DND-41 (cell line): ENCODE measurements at regions not wholly inside any gene's neighbourhood (a gene's known extent, or its start where the extent isn't known, plus 50 kb on each side); places are given as distances from the start of the nearest gene placed in this dataset.

ENCODE experiments used
- ATAC-seq: fragments of 200-7000 bp; cut with Tn5 transposase; 3 replicates; pipeline ENCODE4 v1.9.1; 2021; ENCODE audit warnings: low read depth; ENCODE audit not compliant: insufficient read depth
- DNase-seq: peaks from one replicate; pipeline ENCODE4 v3.0.0-alpha.2; 2020
- H2AFZ ChIP-seq: 2 replicates; pipeline ENCODE4 v1.6.0; 2012; ENCODE audit warnings: low read depth, low read length
- H3K27ac ChIP-seq: 2 replicates; pipeline ENCODE4 v1.5.1; 2012; ENCODE audit warnings: low read length, inconsistent platforms
- H3K27me3 ChIP-seq: fragments of 200-600 bp; sonication (generic); 2 replicates; pipeline ENCODE4 v1.6.0; 2012; ENCODE audit warnings: low read length, mild to moderate bottlenecking, inconsistent platforms; ENCODE audit not compliant: insufficient read depth, poor library complexity
- H3K36me3 ChIP-seq: 2 replicates; pipeline ENCODE4 v1.5.1; 2012; ENCODE audit warnings: low read length, inconsistent platforms; ENCODE audit not compliant: insufficient read depth
- H3K4me1 ChIP-seq: 2 replicates; pipeline ENCODE4 v1.5.1; 2012; ENCODE audit warnings: mild to moderate bottlenecking, low read length; ENCODE audit not compliant: insufficient read depth
- H3K4me2 ChIP-seq: 2 replicates; pipeline ENCODE4 v1.6.0; 2012; ENCODE audit warnings: mild to moderate bottlenecking, moderate library complexity, low read length, inconsistent platforms; ENCODE audit not compliant: insufficient read depth
- H3K4me3 ChIP-seq, 2 experiments: fragments of 200-600 bp in 1 of 2; shearing (Covaris generic) in 1 of 2; 2 replicates each; pipeline ENCODE4 v1.5.1; 2012 to 2016; ENCODE audit warnings: inconsistent platforms in 2 of 2, low read length in 2 of 2, mild to moderate bottlenecking in 2 of 2, low read depth in 1 of 2, moderate library complexity in 1 of 2
- H3K79me2 ChIP-seq: 2 replicates; pipeline ENCODE4 v1.6.0; 2012; ENCODE audit warnings: low read length, inconsistent platforms; ENCODE audit not compliant: insufficient read depth
- H3K9ac ChIP-seq: 2 replicates; pipeline ENCODE4 v1.6.0; 2012; ENCODE audit warnings: low read depth, mild to moderate bottlenecking, inconsistent platforms, low read length, moderate library complexity
- H3K9me3 ChIP-seq: 2 replicates; pipeline ENCODE4 v1.5.1; 2012; ENCODE audit warnings: low read length, moderate library complexity, mild to moderate bottlenecking, inconsistent platforms; ENCODE audit not compliant: insufficient read depth, severe bottlenecking
- H4K20me1 ChIP-seq: 2 replicates; pipeline ENCODE4 v1.6.0; 2012; ENCODE audit warnings: low read length; ENCODE audit not compliant: insufficient read depth
- EZH2 ChIP-seq: IDR thresholded peaks from 3 replicates; pipeline ENCODE4 v1.6.1; 2012; ENCODE audit warnings: borderline replicate concordance, low read depth, mild to moderate bottlenecking, moderate library complexity, low read length, inconsistent platforms; ENCODE audit not compliant: severe bottlenecking
- TF ChIP-seq, protein P1 (sequence below): IDR thresholded peaks from 2 replicates; pipeline ENCODE4 v1.5.1; 2012; ENCODE audit warnings: borderline replicate concordance, low read length, moderate library complexity, mild to moderate bottlenecking; ENCODE audit not compliant: poor library complexity, severe bottlenecking; ENCODE audit errors: extremely low read depth

GRCh38 chr2:134122610-134123009 lies 131.3 kb upstream of the MGAT5 start:
- Histone ChIP-seq H3K9me3 (no peaks in the 10 kb centered on the region), H2AFZ (no peak overlapping the region), H3K27me3 (no peaks in the 10 kb centered on the region), H4K20me1 (peaks cover 63% of the 10 kb centered on the region), H3K4me1 (peaks cover 71% of the 10 kb centered on the region), H3K27ac (no peak overlapping the region), H3K36me3 (peaks cover 7% of the 10 kb centered on the region), H3K79me2 (peaks cover 79% of the 10 kb centered on the region), H3K4me2 (peak overlapping the region; percentile 94), H3K9ac (no peak overlapping the region; the same call in 1 of the 2 replicates), H3K4me3 (no peak overlapping the region)
- TF ChIP-seq, protein P1, sequence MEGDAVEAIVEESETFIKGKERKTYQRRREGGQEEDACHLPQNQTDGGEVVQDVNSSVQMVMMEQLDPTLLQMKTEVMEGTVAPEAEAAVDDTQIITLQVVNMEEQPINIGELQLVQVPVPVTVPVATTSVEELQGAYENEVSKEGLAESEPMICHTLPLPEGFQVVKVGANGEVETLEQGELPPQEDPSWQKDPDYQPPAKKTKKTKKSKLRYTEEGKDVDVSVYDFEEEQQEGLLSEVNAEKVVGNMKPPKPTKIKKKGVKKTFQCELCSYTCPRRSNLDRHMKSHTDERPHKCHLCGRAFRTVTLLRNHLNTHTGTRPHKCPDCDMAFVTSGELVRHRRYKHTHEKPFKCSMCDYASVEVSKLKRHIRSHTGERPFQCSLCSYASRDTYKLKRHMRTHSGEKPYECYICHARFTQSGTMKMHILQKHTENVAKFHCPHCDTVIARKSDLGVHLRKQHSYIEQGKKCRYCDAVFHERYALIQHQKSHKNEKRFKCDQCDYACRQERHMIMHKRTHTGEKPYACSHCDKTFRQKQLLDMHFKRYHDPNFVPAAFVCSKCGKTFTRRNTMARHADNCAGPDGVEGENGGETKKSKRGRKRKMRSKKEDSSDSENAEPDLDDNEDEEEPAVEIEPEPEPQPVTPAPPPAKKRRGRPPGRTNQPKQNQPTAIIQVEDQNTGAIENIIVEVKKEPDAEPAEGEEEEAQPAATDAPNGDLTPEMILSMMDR = peak; percentile 21
- no peak for TF ChIP-seq EZH2
- ATAC-seq (no peak), DNase-seq (no peak)

DNA sequence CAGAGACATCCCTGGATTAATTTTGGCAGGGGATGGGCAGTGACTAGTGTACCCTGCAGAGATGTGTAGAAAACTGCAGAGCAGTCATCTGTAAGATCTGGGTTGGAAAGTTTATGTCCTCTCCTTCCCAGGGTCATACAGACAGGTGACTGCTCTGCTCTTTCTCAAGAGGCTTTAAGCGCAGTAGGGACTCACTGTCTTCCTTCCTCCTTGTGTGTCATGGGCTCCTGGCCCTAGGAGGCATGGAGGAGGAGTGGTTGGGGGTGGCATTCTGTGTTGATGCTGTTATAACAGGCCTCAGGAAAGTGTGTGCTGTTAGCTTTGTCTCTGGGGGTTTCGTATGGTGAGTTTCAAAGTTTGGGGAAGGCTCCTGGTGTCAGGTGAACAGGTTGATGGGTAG lies 130.5 kb upstream of the MGAT5 start:
- peaks cover 86% of the 10 kb centered on the region for H3K79me2 ChIP-seq
- H3K36me3 ChIP-seq = peaks cover 7% of the 10 kb centered on the region
- H4K20me1 ChIP-seq = peaks cover 70% of the 10 kb centered on the region
- no peak for DNase-seq
- peak overlapping the region; percentile 94; the same call in 1 of the 2 replicates for H3K4me2 ChIP-seq
- no peak for ATAC-seq
- H3K9me3 ChIP-seq = no peaks in the 10 kb centered on the region
- TF ChIP-seq, protein P1 = no peak
- TF ChIP-seq EZH2 = no peak
- peaks cover 64% of the 10 kb centered on the region for H3K4me1 ChIP-seq
- H3K4me3 ChIP-seq = no peak overlapping the region
- no peak overlapping the region for H2AFZ ChIP-seq
- H3K27me3 ChIP-seq = no peaks in the 10 kb centered on the region
- peak overlapping the region; percentile 18; the same call in 1 of the 2 replicates for H3K27ac ChIP-seq
- H3K9ac ChIP-seq = no peak overlapping the region

DNA sequence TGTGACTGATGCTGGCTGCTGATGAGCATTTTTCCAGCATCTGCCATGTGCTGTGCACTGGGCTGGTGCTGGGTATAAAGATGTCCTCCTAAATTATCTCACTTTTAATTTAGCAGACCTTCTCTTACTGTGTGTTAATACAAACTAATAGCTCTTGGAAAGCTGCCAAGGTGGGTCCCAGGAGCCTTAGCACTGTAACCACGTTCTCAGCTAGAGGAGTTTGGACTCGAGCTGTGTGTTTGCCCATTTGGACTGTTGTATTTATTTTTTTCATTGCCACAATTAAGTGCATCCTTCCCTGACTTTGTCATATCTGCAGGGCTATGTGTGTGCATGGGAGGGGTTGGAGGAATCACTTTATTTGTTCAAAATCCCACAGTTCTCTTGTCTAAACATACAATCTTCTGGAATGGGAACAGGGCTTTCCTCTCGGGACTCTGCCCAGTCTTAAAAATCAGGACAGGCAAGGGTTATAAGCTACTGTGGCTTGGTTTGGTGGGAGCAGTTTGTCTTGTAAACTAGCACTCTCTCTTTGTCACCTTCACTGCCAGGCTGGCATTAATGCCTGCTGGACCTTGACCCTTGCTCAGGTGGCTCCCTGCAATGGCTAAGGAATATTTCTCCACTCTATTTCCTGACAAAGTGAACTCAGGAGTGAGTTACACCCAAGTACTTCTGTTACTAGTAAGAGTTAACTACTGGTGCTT lies 129.7 kb upstream of the MGAT5 start:
- Histone ChIP-seq H2AFZ (no peak overlapping the region), H3K9ac (no peak overlapping the region), H3K79me2 (peaks cover 95% of the 10 kb centered on the region), H3K4me3 (no peak overlapping the region), H3K27me3 (no peaks in the 10 kb centered on the region), H3K4me1 (peaks cover 55% of the 10 kb centered on the region), H3K4me2 (no peak overlapping the region; the same call in 1 of the 2 replicates), H3K36me3 (peaks cover 7% of the 10 kb centered on the region), H3K9me3 (no peaks in the 10 kb centered on the region), H3K27ac (no peak overlapping the region), H4K20me1 (peaks cover 78% of the 10 kb centered on the region)
- TF ChIP-seq, protein P1 = no peak
- TF ChIP-seq EZH2 = no peak
- no peak for DNase-seq
- no peak for ATAC-seq
